ENCODE measurements at regions not wholly inside any gene's neighbourhood (a gene's known extent, or its start where the extent isn't known, plus 50 kb on each side); places are given as distances from the start of the nearest gene placed in this dataset.

- in situ Hi-C loops (cut with HindIII; ENCODE audit: low pct_unique_long_range_greater_than_20kb, low sequenced_read_pairs) = no loop called here
- TF ChIP-seq JUND (IDR thresholded peaks at IDR 0.05; ENCODE audit: low read depth) = no peak
- DNase-seq (ENCODE audit: low read depth in 1 of 2, low spot score in 1 of 2) = no peak
Measured at GRCh38 chr19:5240011-5240410, 100.6 kb downstream of the PTPRS start.

DNA sequence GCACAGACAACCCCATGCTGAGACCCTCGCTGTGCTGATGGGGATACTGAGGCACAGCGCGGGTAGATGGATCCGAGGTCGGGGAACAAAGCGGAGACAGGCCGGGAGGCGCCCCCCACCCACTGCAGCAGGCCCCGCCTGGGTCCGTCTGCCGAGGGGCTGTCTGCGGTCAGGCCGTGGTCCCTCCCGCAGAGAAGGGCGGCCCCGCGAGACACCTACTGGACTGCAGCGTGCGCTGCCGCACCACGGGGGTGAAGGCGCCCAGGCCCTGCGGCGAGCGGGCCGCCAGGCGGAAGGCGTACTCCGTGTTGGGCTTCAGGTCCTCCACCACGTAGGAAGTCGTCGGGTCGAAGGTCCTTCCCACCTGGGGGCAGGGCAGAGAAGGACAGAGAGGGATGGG is 101.9 kb downstream of the PTPRS start:
- in situ Hi-C loops (cut with HindIII; ENCODE audit: low pct_unique_long_range_greater_than_20kb, low sequenced_read_pairs) = no loop called here
- no peak for DNase-seq (ENCODE audit: low read depth in 1 of 2, low spot score in 1 of 2)
- no peak for TF ChIP-seq JUND (IDR thresholded peaks at IDR 0.05; ENCODE audit: low read depth)

- in situ Hi-C loops (cut with HindIII; ENCODE audit: low pct_unique_long_range_greater_than_20kb, low sequenced_read_pairs) = no loop called here
- no peak for DNase-seq (ENCODE audit: low read depth in 1 of 2, low spot score in 1 of 2)
- no peak for TF ChIP-seq JUND (IDR thresholded peaks at IDR 0.05; ENCODE audit: low read depth)
Measured at GRCh38 chr19:5237939-5238480, 102.6 kb downstream of the PTPRS start.

DNA sequence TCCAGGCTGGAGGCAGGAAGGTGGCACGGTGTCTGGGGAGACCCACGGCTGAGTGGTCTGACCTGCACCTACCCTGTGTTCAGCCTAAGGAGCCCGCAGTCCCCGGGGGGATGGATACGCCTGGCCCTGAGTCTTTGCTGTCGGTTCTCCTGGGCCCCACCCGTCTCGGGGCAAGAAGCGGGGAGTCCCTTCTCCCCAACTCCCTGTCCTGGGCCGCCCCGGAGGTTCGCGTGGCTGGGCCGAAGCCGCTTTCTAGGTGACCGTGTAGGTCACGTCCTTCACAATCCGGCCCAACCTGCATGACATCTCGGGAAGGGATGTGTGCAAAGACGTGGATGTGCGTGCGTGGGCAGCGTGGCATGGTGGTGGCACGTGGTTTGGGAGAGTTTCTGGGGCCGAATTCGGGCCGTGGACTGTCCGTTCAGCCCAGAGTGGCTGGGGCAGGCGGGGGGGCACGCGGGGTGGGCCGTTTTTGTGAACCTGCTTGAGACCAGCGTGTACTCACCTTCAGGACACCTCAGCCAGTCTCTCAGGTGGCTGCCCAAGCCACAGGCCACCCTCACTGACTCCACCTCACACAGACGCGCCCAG is 103.3 kb downstream of the PTPRS start:
- in situ Hi-C loops (cut with HindIII; ENCODE audit: low pct_unique_long_range_greater_than_20kb, low sequenced_read_pairs) = no loop called here
- DNase-seq (ENCODE audit: low read depth in 1 of 2, low spot score in 1 of 2) = no peak

GRCh38 chr19:5235458-5236219 is 105.0 kb downstream of the PTPRS start:
- in situ Hi-C loops (cut with HindIII; ENCODE audit: low pct_unique_long_range_greater_than_20kb, low sequenced_read_pairs) = no loop called here
- TF ChIP-seq JUND (IDR thresholded peaks at IDR 0.05; ENCODE audit: low read depth) = no peak
- no peak for DNase-seq (ENCODE audit: low read depth in 1 of 2, low spot score in 1 of 2)

More for the DNA sequence above, 103.3 kb downstream of the PTPRS start:
- no peak for TF ChIP-seq JUND (IDR thresholded peaks at IDR 0.05; ENCODE audit: low read depth)

DNA sequence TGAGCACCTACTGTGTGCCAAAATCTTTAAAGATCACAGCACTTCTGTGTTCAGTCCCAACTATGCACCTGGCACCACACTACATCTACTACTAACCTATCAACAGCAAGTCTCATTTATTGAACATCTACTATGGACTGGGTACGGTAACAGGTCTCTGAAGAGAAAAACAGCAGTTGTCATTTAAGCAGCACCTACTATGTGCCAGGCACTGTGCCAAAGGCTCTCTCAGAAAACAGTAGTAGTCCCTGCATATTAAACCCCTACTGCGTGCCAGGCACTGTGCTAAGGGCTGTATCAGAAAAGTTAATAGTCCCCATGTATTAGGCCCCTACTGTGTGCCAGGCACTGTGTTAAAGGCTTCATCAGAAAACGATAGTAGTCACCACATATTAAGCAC is 106.2 kb downstream of the PTPRS start:
- TF ChIP-seq JUND (IDR thresholded peaks at IDR 0.05; ENCODE audit: low read depth) = no peak
- in situ Hi-C loops (cut with HindIII; ENCODE audit: low pct_unique_long_range_greater_than_20kb, low sequenced_read_pairs) = no loop called here
- no peak for DNase-seq (ENCODE audit: low read depth in 1 of 2, low spot score in 1 of 2)

DNA sequence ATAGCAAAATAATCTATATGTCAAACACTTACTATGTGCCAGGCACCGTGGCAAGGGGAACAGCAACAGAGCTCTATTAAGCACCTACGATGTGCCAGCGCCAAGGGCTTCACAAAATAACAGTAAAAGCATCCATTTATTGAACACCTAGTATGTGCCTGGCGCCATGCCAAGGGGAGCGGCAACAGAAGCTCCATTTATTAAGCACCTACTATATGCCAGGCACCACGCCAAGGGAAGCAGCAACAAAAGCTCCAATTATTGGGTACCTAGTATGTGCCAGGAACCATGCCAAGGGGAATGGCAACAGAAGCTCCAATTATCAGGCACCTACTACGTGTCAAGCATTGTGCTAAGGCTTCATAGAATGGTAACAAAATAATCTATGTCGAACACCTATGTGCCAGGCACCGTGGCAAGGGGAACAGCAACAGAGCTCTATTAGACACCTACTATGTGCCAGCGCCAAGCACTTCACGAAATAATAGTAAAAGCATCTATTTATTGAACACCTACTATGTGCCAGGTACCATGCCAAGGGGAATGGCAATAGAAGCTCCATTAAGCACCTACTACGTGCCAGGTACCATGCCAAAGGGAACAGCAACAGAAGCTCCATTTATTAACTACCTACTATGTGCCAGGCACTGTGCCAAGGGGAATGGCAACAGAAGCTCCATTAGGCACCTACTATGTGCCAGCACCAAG is 107.7 kb downstream of the PTPRS start:
- no peak for DNase-seq (ENCODE audit: low read depth in 1 of 2, low spot score in 1 of 2)
- TF ChIP-seq JUND (IDR thresholded peaks at IDR 0.05; ENCODE audit: low read depth) = no peak
- in situ Hi-C loops (cut with HindIII; ENCODE audit: low pct_unique_long_range_greater_than_20kb, low sequenced_read_pairs) = no loop called here

GRCh38 chr19:5231857-5232678 is 108.5 kb downstream of the PTPRS start:
- no peak for DNase-seq (ENCODE audit: low read depth in 1 of 2, low spot score in 1 of 2)
- in situ Hi-C loops (cut with HindIII; ENCODE audit: low pct_unique_long_range_greater_than_20kb, low sequenced_read_pairs) = no loop called here
- no peak for TF ChIP-seq JUND (IDR thresholded peaks at IDR 0.05; ENCODE audit: low read depth)

GRCh38 chr19:5230730-5231555 is 109.7 kb downstream of the PTPRS start:
- DNase-seq (ENCODE audit: low read depth in 1 of 2, low spot score in 1 of 2) = no peak
- in situ Hi-C loops (cut with HindIII; ENCODE audit: low pct_unique_long_range_greater_than_20kb, low sequenced_read_pairs) = no loop called here
- no peak for TF ChIP-seq JUND (IDR thresholded peaks at IDR 0.05; ENCODE audit: low read depth)

GRCh38 chr19:5229778-5230335 is 110.8 kb downstream of the PTPRS start:
- in situ Hi-C loops (cut with HindIII; ENCODE audit: low pct_unique_long_range_greater_than_20kb, low sequenced_read_pairs) = no loop called here
- TF ChIP-seq JUND (IDR thresholded peaks at IDR 0.05; ENCODE audit: low read depth) = no peak
- DNase-seq (ENCODE audit: low read depth in 1 of 2, low spot score in 1 of 2) = no peak
